Mucosa of descending colon (tissue), 3 donors: ENCODE measurements at regions not wholly inside any gene's neighbourhood (a gene's known extent, or its start where the extent isn't known, plus 50 kb on each side); places are given as distances from the start of the nearest gene placed in this dataset.

Experiments
- ATAC-seq: fragments of 200-7000 bp; cut with Tn5 transposase; one replicate; pipeline ENCODE4 v1.9.1; 2020; ENCODE audit warnings: mild to moderate bottlenecking, moderate library complexity
- DNase-seq, 3 donors: peaks; one replicate each; pipeline ENCODE4 v3.0.0-alpha.2; 2020
- H3K36me3 ChIP-seq: fragments of 200-600 bp; one replicate; pipeline ENCODE4 v1.8.0; 2021; ENCODE audit warnings: low read depth, mild to moderate bottlenecking
- H3K4me1 ChIP-seq: fragments of 200-600 bp; one replicate; pipeline ENCODE4 v1.8.0; 2021; ENCODE audit warnings: low read depth, mild to moderate bottlenecking
- H3K4me3 ChIP-seq: fragments of 200-600 bp; one replicate; pipeline ENCODE4 v1.8.0; 2021; ENCODE audit warnings: mild to moderate bottlenecking
- H3K9me3 ChIP-seq: fragments of 200-600 bp; one replicate; pipeline ENCODE4 v1.8.0; 2021; ENCODE audit warnings: mild to moderate bottlenecking
- CTCF ChIP-seq: fragments of 200-600 bp; IDR thresholded peaks from one replicate; pipeline ENCODE4 v1.8.0; 2022; ENCODE audit warnings: antibody characterized with exemption, mild to moderate bottlenecking
- intact Hi-C, 2 donors: fragments of 100-400 bp; cut with DNase I in 1 of 2; cut with micrococcal nuclease in 1 of 2; formaldehyde crosslinking; loops; one replicate each; pipeline versions ENCODE4 v1.11.0 to v1.11.1; 2022; cut with DNase I, micrococcal nuclease
- donor health status: DM: no; HTN: no; CAD: no; lungs with moderate emphysema.
- donor health status: DM: no; HTN: no; CAD: no.
- donor health status: DM: no; HTN: yes; CAD: no.

GRCh38 chr10:33074443-33074842, 116.4 kb upstream of the ITGB1 start:
- intact Hi-C loops = no loop called here
- no peaks in the 10 kb centered on the region for H3K9me3 ChIP-seq
- no peaks in the 10 kb centered on the region for H3K36me3 ChIP-seq
- no peak overlapping the region for H3K4me3 ChIP-seq
- no peak for DNase-seq
- H3K4me1 ChIP-seq = no peaks in the 10 kb centered on the region
- ATAC-seq = no peak
- no peak for TF ChIP-seq CTCF

- DNase-seq (no peak), ATAC-seq (no peak)
- Histone ChIP-seq H3K4me3 (no peak overlapping the region), H3K4me1 (no peaks in the 10 kb centered on the region), H3K9me3 (no peaks in the 10 kb centered on the region), H3K36me3 (no peaks in the 10 kb centered on the region)
- intact Hi-C loops = no loop called here
- no peak for TF ChIP-seq CTCF
Measured at GRCh38 chr10:33073641-33074415, 115.8 kb upstream of the ITGB1 start.

GRCh38 chr10:33071857-33072256, 113.8 kb upstream of the ITGB1 start:
- no peaks in the 10 kb centered on the region for H3K36me3 ChIP-seq
- no peaks in the 10 kb centered on the region for H3K4me1 ChIP-seq
- no peak for DNase-seq
- H3K4me3 ChIP-seq = no peak overlapping the region
- no peak for TF ChIP-seq CTCF
- intact Hi-C loops = no loop called here
- no peaks in the 10 kb centered on the region for H3K9me3 ChIP-seq
- ATAC-seq = no peak

GRCh38 chr10:33070101-33070500, 112.1 kb upstream of the ITGB1 start:
- H3K4me3 ChIP-seq = no peak overlapping the region
- no peaks in the 10 kb centered on the region for H3K9me3 ChIP-seq
- DNase-seq (no peak), ATAC-seq (no peak)
- intact Hi-C loops = no loop called here
- no peaks in the 10 kb centered on the region for H3K36me3 ChIP-seq
- TF ChIP-seq CTCF = no peak
- no peaks in the 10 kb centered on the region for H3K4me1 ChIP-seq

- no peaks in the 10 kb centered on the region for H3K36me3 ChIP-seq
- no peak for ATAC-seq
- H3K4me1 ChIP-seq = no peaks in the 10 kb centered on the region
- no peaks in the 10 kb centered on the region for H3K9me3 ChIP-seq
- H3K4me3 ChIP-seq = no peak overlapping the region
- no peak for TF ChIP-seq CTCF
- no peak for DNase-seq
- intact Hi-C loops = no loop called here
Measured at GRCh38 chr10:33067917-33068316, 109.9 kb upstream of the ITGB1 start.

GRCh38 chr10:33067481-33067880, 109.5 kb upstream of the ITGB1 start:
- no peak for DNase-seq
- no peak overlapping the region for H3K4me3 ChIP-seq
- no peaks in the 10 kb centered on the region for H3K9me3 ChIP-seq
- H3K4me1 ChIP-seq = no peaks in the 10 kb centered on the region
- H3K36me3 ChIP-seq = no peaks in the 10 kb centered on the region
- TF ChIP-seq CTCF = no peak
- intact Hi-C loops = no loop called here
- no peak for ATAC-seq
